Fibroblast of lung (primary cell): ENCODE measurements at regions not wholly inside any gene's neighbourhood (a gene's known extent, or its start where the extent isn't known, plus 50 kb on each side); places are given as distances from the start of the nearest gene placed in this dataset.

Experiments used
- EZH2 ChIP-seq: IDR thresholded peaks from 2 replicates; pipeline ENCODE4 v1.5.1; 2012; ENCODE audit warnings: low read length, control low read depth, mild to moderate bottlenecking; ENCODE audit errors: missing control alignments
- TF ChIP-seq, protein P1 (sequence below), 2 donors: IDR thresholded peaks in 1 of 2; conservative IDR thresholded peaks in 1 of 2; 1 replicate in 1 of 2; 2 replicates in 1 of 2; pipeline ENCODE4 v1.5.1; 2011 to 2012; ENCODE audit warnings: low read length in 2 of 2, control low read depth in 1 of 2, inconsistent platforms in 1 of 2, low read depth in 1 of 2, mild to moderate bottlenecking in 1 of 2

DNA sequence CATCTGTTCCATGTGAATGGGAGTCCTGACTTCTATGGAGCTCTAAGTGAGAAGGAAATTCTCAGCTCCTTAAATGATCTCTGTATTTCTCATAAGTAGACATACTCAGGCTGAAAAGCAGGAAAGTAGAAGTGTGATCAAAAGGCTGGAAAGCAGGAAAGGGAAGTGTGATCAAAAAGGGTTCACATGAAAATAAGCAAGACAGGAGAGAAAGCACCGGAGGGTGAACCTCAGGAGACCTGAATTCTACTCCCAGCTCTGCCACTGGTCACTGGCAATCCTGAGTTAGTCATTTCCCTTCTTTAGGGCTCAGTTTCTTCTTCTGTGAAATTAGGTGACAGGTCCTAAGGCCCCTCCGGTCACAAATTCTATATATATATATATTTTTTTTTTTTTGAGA is 55.5 kb upstream of the TRERF1 start:
- no peak for TF ChIP-seq EZH2
- TF ChIP-seq, protein P1, sequence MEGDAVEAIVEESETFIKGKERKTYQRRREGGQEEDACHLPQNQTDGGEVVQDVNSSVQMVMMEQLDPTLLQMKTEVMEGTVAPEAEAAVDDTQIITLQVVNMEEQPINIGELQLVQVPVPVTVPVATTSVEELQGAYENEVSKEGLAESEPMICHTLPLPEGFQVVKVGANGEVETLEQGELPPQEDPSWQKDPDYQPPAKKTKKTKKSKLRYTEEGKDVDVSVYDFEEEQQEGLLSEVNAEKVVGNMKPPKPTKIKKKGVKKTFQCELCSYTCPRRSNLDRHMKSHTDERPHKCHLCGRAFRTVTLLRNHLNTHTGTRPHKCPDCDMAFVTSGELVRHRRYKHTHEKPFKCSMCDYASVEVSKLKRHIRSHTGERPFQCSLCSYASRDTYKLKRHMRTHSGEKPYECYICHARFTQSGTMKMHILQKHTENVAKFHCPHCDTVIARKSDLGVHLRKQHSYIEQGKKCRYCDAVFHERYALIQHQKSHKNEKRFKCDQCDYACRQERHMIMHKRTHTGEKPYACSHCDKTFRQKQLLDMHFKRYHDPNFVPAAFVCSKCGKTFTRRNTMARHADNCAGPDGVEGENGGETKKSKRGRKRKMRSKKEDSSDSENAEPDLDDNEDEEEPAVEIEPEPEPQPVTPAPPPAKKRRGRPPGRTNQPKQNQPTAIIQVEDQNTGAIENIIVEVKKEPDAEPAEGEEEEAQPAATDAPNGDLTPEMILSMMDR (conservative IDR thresholded peaks at IDR 0.05 in 1 of 2, IDR thresholded peaks at IDR 0.05 in 1 of 2; ENCODE audit: low read depth in 1 of 2, low read length in 2 of 2) = no peak
